ENCODE measurements at regions not wholly inside any gene's neighbourhood (a gene's known extent, or its start where the extent isn't known, plus 50 kb on each side); places are given as distances from the start of the nearest gene placed in this dataset.
A peak's percentile ranks its signal among the peaks of the same experiment; 100 is the strongest.

GRCh38 chr10:110445871-110446270 is 51.8 kb upstream of the DUSP5 start:
- 77 to 81% methylated on average over 6 of the region's 6 CpGs for WGBS, 2 experiments (ENCODE audit: low coverage in 1 of 2, low lambda C conversion rate in 2 of 2, missing lambda C conversion rate in 2 of 2)
- Histone ChIP-seq H3K4me3 (no peak overlapping the region), H2AFZ (no peak overlapping the region), H3K27ac (no peak overlapping the region), H3K79me2 (ENCODE audit: insufficient read depth) (no peaks in the 10 kb centered on the region), H3F3A (ENCODE audit: insufficient read depth) (peaks cover 11% of the 10 kb centered on the region), H3K27me3 (replicated peaks; ENCODE audit: insufficient read depth) (no peaks in the 10 kb centered on the region), H3K36me3 (ENCODE audit: low read depth) (no peaks in the 10 kb centered on the region), H4K20me1 (ENCODE audit: insufficient read depth) (no peaks in the 10 kb centered on the region), H3K9me3 (ENCODE audit: low read depth) (no peaks in the 10 kb centered on the region), H3K4me2 (ENCODE audit: unreplicated experiment) (no peak overlapping the region), H3K9ac (no peak overlapping the region), H3K9me2 (ENCODE audit: insufficient read depth) (no peaks in the 10 kb centered on the region), H3K4me1 (ENCODE audit: insufficient read depth) (peaks cover 17% of the 10 kb centered on the region)
- DNase-seq: no peak
- in situ Hi-C loops (cut with MboI): no loop called here
- no peak for TF ChIP-seq EZH2 (IDR thresholded peaks at IDR 0.05; ENCODE audit: insufficient read depth, poor library complexity, severe bottlenecking)

DNA sequence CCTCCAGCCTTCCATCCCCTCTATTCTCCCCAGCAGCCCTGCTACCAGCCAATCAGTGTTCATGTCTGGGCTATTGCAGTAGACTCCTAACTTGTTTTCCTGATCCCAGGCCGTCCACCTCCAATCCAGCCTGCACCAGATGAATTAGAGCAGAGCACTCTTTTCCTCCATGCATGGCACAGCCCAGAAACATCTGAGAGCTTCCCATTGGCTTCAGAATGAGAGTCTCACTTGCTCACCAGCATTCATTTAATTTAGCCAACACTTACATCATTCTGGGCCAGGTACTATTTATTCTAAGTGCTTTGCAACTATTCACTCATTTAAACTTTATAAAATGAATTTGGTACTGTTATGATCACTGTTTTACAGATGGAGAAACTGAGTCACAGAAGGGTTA is 51.4 kb upstream of the DUSP5 start:
- Histone ChIP-seq H3K27me3 (replicated peaks; ENCODE audit: insufficient read depth) (no peaks in the 10 kb centered on the region), H3K4me1 (ENCODE audit: insufficient read depth) (peaks cover 17% of the 10 kb centered on the region), H3K4me2 (ENCODE audit: unreplicated experiment) (no peak overlapping the region), H3K9me2 (ENCODE audit: insufficient read depth) (no peaks in the 10 kb centered on the region), H2AFZ (no peak overlapping the region), H3K36me3 (ENCODE audit: low read depth) (no peaks in the 10 kb centered on the region), H3K27ac (no peak overlapping the region), H3K4me3 (no peak overlapping the region), H3K9me3 (ENCODE audit: low read depth) (no peaks in the 10 kb centered on the region), H3K79me2 (ENCODE audit: insufficient read depth) (no peaks in the 10 kb centered on the region), H3K9ac (no peak overlapping the region), H4K20me1 (ENCODE audit: insufficient read depth) (no peaks in the 10 kb centered on the region), H3F3A (ENCODE audit: insufficient read depth) (peaks cover 11% of the 10 kb centered on the region)
- TF ChIP-seq EZH2phosphoT487 (IDR thresholded peaks at IDR 0.05; ENCODE audit: insufficient read depth, low read depth) (no peak), EZH2 (IDR thresholded peaks at IDR 0.05; ENCODE audit: insufficient read depth, poor library complexity, severe bottlenecking) (no peak)
- WGBS, 2 experiments (ENCODE audit: low coverage in 1 of 2, low lambda C conversion rate in 2 of 2, missing lambda C conversion rate in 2 of 2): 68 to 91% methylated on average over 1 of the region's 1 CpG
- no peak for DNase-seq
- in situ Hi-C loops (cut with MboI): no loop called here

GRCh38 chr10:110446954-110447608 is 50.6 kb upstream of the DUSP5 start:
- Histone ChIP-seq H3K36me3 (ENCODE audit: low read depth) (no peaks in the 10 kb centered on the region), H4K20me1 (ENCODE audit: insufficient read depth) (no peaks in the 10 kb centered on the region), H3K79me2 (ENCODE audit: insufficient read depth) (no peaks in the 10 kb centered on the region), H3K9me2 (ENCODE audit: insufficient read depth) (no peaks in the 10 kb centered on the region), H3K27me3 (replicated peaks; ENCODE audit: insufficient read depth) (no peaks in the 10 kb centered on the region), H3K4me3 (no peak overlapping the region), H3K4me1 (ENCODE audit: insufficient read depth) (peaks cover 17% of the 10 kb centered on the region), H3K9ac (peak overlapping the region; percentile 27; the same call in 1 of the 2 replicates), H2AFZ (peak overlapping the region; percentile 82), H3F3A (ENCODE audit: insufficient read depth) (peaks cover 11% of the 10 kb centered on the region), H3K4me2 (ENCODE audit: unreplicated experiment) (peak overlapping the region; percentile 22), H3K27ac (peak overlapping the region; percentile 69), H3K9me3 (ENCODE audit: low read depth) (no peaks in the 10 kb centered on the region)
- TF ChIP-seq EZH2 (IDR thresholded peaks at IDR 0.05; ENCODE audit: insufficient read depth, poor library complexity, severe bottlenecking) (no peak), EZH2phosphoT487 (IDR thresholded peaks at IDR 0.05; ENCODE audit: insufficient read depth, low read depth) (no peak)
- WGBS, 2 experiments (ENCODE audit: low coverage in 1 of 2, low lambda C conversion rate in 2 of 2, missing lambda C conversion rate in 2 of 2): 41 to 50% methylated on average over 6 of the region's 6 CpGs
- in situ Hi-C loops (cut with MboI): no loop called here
- peak; percentile 92 for DNase-seq

GRCh38 chr10:110447886-110448285 is 49.8 kb upstream of the DUSP5 start:
- H3K9me2 ChIP-seq (ENCODE audit: insufficient read depth): no peaks in the 10 kb centered on the region
- DNase-seq: no peak

More at GRCh38 chr10:110447886-110448285, 49.8 kb upstream of the DUSP5 start:
- H3F3A ChIP-seq (ENCODE audit: insufficient read depth): peaks cover 11% of the 10 kb centered on the region
- H3K27ac ChIP-seq: peak overlapping the region; percentile 69
- peak overlapping the region; percentile 27; the same call in 1 of the 2 replicates for H3K9ac ChIP-seq
- H3K4me1 ChIP-seq (ENCODE audit: insufficient read depth): peaks cover 17% of the 10 kb centered on the region
- no peak for TF ChIP-seq EZH2 (IDR thresholded peaks at IDR 0.05; ENCODE audit: insufficient read depth, poor library complexity, severe bottlenecking)
- no peak for TF ChIP-seq EZH2phosphoT487 (IDR thresholded peaks at IDR 0.05; ENCODE audit: insufficient read depth, low read depth)
- no peak overlapping the region for H3K4me3 ChIP-seq
- no peaks in the 10 kb centered on the region for H4K20me1 ChIP-seq (ENCODE audit: insufficient read depth)
- peak overlapping the region; percentile 82 for H2AFZ ChIP-seq
- no peaks in the 10 kb centered on the region for H3K79me2 ChIP-seq (ENCODE audit: insufficient read depth)
- H3K9me3 ChIP-seq (ENCODE audit: low read depth): no peaks in the 10 kb centered on the region
- WGBS, 2 experiments (ENCODE audit: low coverage in 1 of 2, low lambda C conversion rate in 2 of 2, missing lambda C conversion rate in 2 of 2): 97 to 100% methylated on average over 1 of the region's 1 CpG
- no peaks in the 10 kb centered on the region for H3K27me3 ChIP-seq (replicated peaks; ENCODE audit: insufficient read depth)
- H3K4me2 ChIP-seq (ENCODE audit: unreplicated experiment): peak overlapping the region; percentile 22
- in situ Hi-C loops (cut with MboI): no loop called here
- no peaks in the 10 kb centered on the region for H3K36me3 ChIP-seq (ENCODE audit: low read depth)

Measured in GM23248 (cell line).